NB4 (cell line): ENCODE measurements at regions not wholly inside any gene's neighbourhood (a gene's known extent, or its start where the extent isn't known, plus 50 kb on each side); places are given as distances from the start of the nearest gene placed in this dataset.

Source experiments
- MYC ChIP-seq: IDR thresholded peaks from 2 replicates; pipeline ENCODE4 v1.6.1; 2011; ENCODE audit warnings: low read depth, low read length
- POLR2A ChIP-seq: IDR thresholded peaks from 2 replicates; pipeline ENCODE4 v1.6.1; 2011; ENCODE audit warnings: mild to moderate bottlenecking; ENCODE audit not compliant: insufficient read length; ENCODE audit errors: extremely low read depth
- TF ChIP-seq, protein P1 (sequence below): IDR thresholded peaks from one replicate; pipeline ENCODE4 v1.5.1; 2012; ENCODE audit warnings: low read depth, low read length

DNA sequence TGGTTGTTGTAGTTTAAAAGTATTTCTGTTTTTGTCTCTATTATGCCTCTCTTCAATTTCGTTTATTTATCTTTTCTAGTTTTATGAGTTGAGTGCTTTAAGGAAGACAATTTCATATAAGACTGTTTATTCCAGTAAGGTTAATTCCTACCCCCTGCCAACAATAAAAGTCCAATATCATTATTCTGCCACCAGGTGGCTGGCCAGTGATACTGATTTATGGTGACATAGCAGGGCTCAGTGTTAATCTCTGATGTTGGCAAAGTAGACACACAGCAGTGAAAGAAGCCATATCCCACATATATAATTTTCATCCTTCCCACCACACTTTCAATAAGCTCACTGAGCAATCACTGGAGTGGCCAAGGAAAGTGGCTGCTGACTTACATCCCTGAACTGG, 69.0 kb upstream of the BMP4 start:
- TF ChIP-seq, protein P1, sequence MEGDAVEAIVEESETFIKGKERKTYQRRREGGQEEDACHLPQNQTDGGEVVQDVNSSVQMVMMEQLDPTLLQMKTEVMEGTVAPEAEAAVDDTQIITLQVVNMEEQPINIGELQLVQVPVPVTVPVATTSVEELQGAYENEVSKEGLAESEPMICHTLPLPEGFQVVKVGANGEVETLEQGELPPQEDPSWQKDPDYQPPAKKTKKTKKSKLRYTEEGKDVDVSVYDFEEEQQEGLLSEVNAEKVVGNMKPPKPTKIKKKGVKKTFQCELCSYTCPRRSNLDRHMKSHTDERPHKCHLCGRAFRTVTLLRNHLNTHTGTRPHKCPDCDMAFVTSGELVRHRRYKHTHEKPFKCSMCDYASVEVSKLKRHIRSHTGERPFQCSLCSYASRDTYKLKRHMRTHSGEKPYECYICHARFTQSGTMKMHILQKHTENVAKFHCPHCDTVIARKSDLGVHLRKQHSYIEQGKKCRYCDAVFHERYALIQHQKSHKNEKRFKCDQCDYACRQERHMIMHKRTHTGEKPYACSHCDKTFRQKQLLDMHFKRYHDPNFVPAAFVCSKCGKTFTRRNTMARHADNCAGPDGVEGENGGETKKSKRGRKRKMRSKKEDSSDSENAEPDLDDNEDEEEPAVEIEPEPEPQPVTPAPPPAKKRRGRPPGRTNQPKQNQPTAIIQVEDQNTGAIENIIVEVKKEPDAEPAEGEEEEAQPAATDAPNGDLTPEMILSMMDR, result no peak
- TF ChIP-seq POLR2A (no peak), MYC (no peak)
